ENCODE measurements at regions not wholly inside any gene's neighbourhood (a gene's known extent, or its start where the extent isn't known, plus 50 kb on each side); places are given as distances from the start of the nearest gene placed in this dataset.

- no peak for DNase-seq (ENCODE audit: low spot score)
Measured at GRCh38 chr17:72390675-72391508, 270.1 kb downstream of the SOX9 start.

GRCh38 chr17:72392056-72393010 is 271.5 kb downstream of the SOX9 start:
- no peak for DNase-seq (ENCODE audit: low spot score)

GRCh38 chr17:72393553-72393952 is 272.7 kb downstream of the SOX9 start:
- DNase-seq (ENCODE audit: low spot score): no peak

- no peak for DNase-seq (ENCODE audit: low spot score)
Measured at GRCh38 chr17:72394531-72394930, 273.7 kb downstream of the SOX9 start.

GRCh38 chr17:72396121-72396520 is 275.3 kb downstream of the SOX9 start:
- no peak for DNase-seq (ENCODE audit: low spot score)

- no peak for DNase-seq (ENCODE audit: low spot score)
Measured at GRCh38 chr17:72397223-72397667, 276.4 kb downstream of the SOX9 start.

- no peak for DNase-seq (ENCODE audit: low spot score)
Measured at GRCh38 chr17:72397687-72398086, 276.9 kb downstream of the SOX9 start.

GRCh38 chr17:72399023-72399607 is 278.3 kb downstream of the SOX9 start:
- no peak for DNase-seq (ENCODE audit: low spot score)

- DNase-seq (ENCODE audit: low spot score): no peak
Measured at GRCh38 chr17:72399608-72400487, 279.0 kb downstream of the SOX9 start.

- no peak for DNase-seq (ENCODE audit: low spot score)
Measured at GRCh38 chr17:72400488-72400827, 279.6 kb downstream of the SOX9 start.

- DNase-seq (ENCODE audit: low spot score): no peak
Measured at GRCh38 chr17:72400863-72401262, 280.0 kb downstream of the SOX9 start.

- DNase-seq (ENCODE audit: low spot score): no peak
Measured at GRCh38 chr17:72401883-72402726, 281.3 kb downstream of the SOX9 start.

GRCh38 chr17:72402727-72403210 is 281.9 kb downstream of the SOX9 start:
- no peak for DNase-seq (ENCODE audit: low spot score)

GRCh38 chr17:72403713-72404209 is 282.9 kb downstream of the SOX9 start:
- DNase-seq (ENCODE audit: low spot score): no peak

- DNase-seq (ENCODE audit: low spot score): no peak
Measured at GRCh38 chr17:72404872-72405271, 284.1 kb downstream of the SOX9 start.

GRCh38 chr17:72405662-72406230 is 284.9 kb downstream of the SOX9 start:
- DNase-seq (ENCODE audit: low spot score): no peak

GRCh38 chr17:72406498-72406897 is 285.7 kb downstream of the SOX9 start:
- DNase-seq (ENCODE audit: low spot score): no peak

GRCh38 chr17:72407336-72407909 is 286.6 kb downstream of the SOX9 start:
- DNase-seq (ENCODE audit: low spot score): peak; percentile 79

GRCh38 chr17:72407931-72408330 is 287.1 kb downstream of the SOX9 start:
- no peak for DNase-seq (ENCODE audit: low spot score)
